SK-N-MC (cell line): ENCODE measurements at regions not wholly inside any gene's neighbourhood (a gene's known extent, or its start where the extent isn't known, plus 50 kb on each side); places are given as distances from the start of the nearest gene placed in this dataset.

Experiments
- EZH2 ChIP-seq: fragments of 200-600 bp; sonication (generic); IDR thresholded peaks from one replicate; pipeline ENCODE4 v1.6.1; 2017; ENCODE audit warnings: antibody characterized with exemption
- FOXP2 ChIP-seq: optimal IDR thresholded peaks from 2 replicates; pipeline ENCODE3; 2011; ENCODE audit warnings: mild to moderate bottlenecking, moderate library complexity; ENCODE audit not compliant: insufficient read depth; ENCODE audit errors: extremely low read length, control extremely low read depth
- POLR2AphosphoS5 ChIP-seq: IDR thresholded peaks from 2 replicates; pipeline ENCODE4 v1.6.1; 2012; ENCODE audit warnings: mild to moderate bottlenecking, low read depth, low read length, borderline replicate concordance

DNA sequence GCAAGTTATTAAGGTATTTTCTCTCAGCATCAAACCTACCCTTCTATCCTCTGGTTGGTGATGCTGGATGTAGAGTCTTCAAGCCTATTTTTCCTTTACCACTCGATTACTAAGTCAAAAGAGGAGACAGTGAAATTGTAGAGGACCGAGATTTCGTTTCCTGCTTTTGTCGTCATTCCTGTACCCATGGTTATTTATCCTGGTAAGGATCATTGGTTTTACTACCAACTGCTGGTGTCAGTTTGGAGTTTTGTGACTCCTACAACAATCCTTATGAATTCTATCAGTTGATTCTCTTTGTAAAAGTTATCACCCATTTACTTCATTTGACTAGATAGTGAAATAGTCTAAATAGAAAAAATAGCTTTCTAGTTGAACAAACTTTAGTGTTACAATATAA is 2028.2 kb upstream of the ACO1 start:
- TF ChIP-seq EZH2, result no peak
- TF ChIP-seq POLR2AphosphoS5, result no peak
- TF ChIP-seq FOXP2, result no peak
